ENCODE measurements at regions not wholly inside any gene's neighbourhood (a gene's known extent, or its start where the extent isn't known, plus 50 kb on each side); places are given as distances from the start of the nearest gene placed in this dataset.

DNA sequence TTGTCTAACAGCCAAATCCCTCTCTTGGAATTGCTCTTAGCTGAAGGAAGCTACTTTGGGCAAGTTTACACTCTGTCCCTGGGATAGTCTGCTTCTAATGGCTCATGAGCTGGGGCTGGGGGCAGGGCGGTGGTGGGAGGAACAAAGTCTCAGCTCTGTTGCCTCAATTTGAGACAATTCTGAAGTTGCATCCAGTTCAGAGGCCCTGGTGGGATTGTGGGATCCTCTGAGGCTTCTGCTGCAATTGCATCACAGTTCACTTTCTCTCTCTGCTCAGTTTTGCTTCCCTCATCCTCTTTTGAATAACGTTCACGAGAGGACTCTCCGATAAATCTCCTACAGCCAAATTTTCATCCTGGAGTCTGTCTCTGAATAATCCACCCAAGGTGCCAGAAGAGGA is 440.6 kb upstream of the SLC35B3 start:
- Histone ChIP-seq H3K27ac (ENCODE audit: low read length) (no peak overlapping the region), H3K9me3 (ENCODE audit: control insufficient read depth, insufficient read depth, low read depth, low read length) (no peaks in the 10 kb centered on the region), H3K4me1 (ENCODE audit: control insufficient read depth, insufficient read depth, low read length) (no peaks in the 10 kb centered on the region), H3K36me3 (ENCODE audit: control insufficient read depth, insufficient read depth, low read length) (no peaks in the 10 kb centered on the region), H3K4me3 (ENCODE audit: low read depth in 2 of 2, low read length in 2 of 2) (no peak overlapping the region), H3K27me3 (ENCODE audit: control insufficient read depth, insufficient read depth, low read length) (no peaks in the 10 kb centered on the region)
- intact Hi-C loops (cut with micrococcal nuclease; ENCODE audit: unreplicated experiment) (no loop called here), in situ Hi-C loops (cut with HindIII; ENCODE audit: low pct_unique_long_range_greater_than_20kb, low sequenced_read_pairs) (no loop called here)
- ChIA-PET CTCF (no interaction called here), POLR2A (no interaction called here)
- no peak for DNase-seq (ENCODE audit: low read depth, low spot score)
- no peak for ATAC-seq
- BruUV-seq (replicated peaks) = no TSS peak
- TF ChIP-seq REST (IDR thresholded peaks at IDR 0.05; ENCODE audit: insufficient read depth in 1 of 2, low read depth in 2 of 2, low read length in 1 of 2) (no peak), TCF7L2 (IDR thresholded peaks at IDR 0.05; ENCODE audit: low read depth, low read length) (no peak), POLR2AphosphoS5 (IDR thresholded peaks at IDR 0.05; ENCODE audit: low read depth, low read length) (no peak), SIN3A (IDR thresholded peaks at IDR 0.05; ENCODE audit: borderline replicate concordance, insufficient read depth, low read depth, low read length) (no peak)
- TF ChIP-seq, protein P1, sequence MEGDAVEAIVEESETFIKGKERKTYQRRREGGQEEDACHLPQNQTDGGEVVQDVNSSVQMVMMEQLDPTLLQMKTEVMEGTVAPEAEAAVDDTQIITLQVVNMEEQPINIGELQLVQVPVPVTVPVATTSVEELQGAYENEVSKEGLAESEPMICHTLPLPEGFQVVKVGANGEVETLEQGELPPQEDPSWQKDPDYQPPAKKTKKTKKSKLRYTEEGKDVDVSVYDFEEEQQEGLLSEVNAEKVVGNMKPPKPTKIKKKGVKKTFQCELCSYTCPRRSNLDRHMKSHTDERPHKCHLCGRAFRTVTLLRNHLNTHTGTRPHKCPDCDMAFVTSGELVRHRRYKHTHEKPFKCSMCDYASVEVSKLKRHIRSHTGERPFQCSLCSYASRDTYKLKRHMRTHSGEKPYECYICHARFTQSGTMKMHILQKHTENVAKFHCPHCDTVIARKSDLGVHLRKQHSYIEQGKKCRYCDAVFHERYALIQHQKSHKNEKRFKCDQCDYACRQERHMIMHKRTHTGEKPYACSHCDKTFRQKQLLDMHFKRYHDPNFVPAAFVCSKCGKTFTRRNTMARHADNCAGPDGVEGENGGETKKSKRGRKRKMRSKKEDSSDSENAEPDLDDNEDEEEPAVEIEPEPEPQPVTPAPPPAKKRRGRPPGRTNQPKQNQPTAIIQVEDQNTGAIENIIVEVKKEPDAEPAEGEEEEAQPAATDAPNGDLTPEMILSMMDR (IDR thresholded peaks at IDR 0.05) = no peak

DNA sequence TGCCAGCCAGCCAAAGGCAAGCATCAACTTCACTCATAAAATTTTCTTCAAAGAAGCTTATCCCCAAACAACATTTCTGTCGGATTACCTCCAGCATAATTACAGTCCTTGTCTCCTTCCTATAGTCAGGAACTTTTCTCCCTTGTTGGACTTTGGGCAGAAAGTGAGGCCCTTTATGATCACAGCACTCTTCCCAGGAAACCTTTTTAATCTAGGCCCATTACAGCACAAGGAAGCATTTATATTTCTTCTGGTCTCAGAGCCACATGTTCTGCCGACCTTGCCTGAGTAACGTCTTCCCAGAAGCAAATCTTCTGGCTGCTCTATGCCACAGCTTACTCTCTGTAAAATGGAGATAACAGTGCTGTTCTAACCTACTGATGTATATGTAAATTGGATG is 437.2 kb upstream of the SLC35B3 start:
- no peak overlapping the region for H3K4me3 ChIP-seq (ENCODE audit: low read depth in 2 of 2, low read length in 2 of 2)
- TF ChIP-seq POLR2AphosphoS5 (IDR thresholded peaks at IDR 0.05; ENCODE audit: low read depth, low read length) (no peak), REST (IDR thresholded peaks at IDR 0.05; ENCODE audit: insufficient read depth in 1 of 2, low read depth in 2 of 2, low read length in 1 of 2) (no peak), SIN3A (IDR thresholded peaks at IDR 0.05; ENCODE audit: borderline replicate concordance, insufficient read depth, low read depth, low read length) (no peak), TCF7L2 (IDR thresholded peaks at IDR 0.05; ENCODE audit: low read depth, low read length) (no peak)
- TF ChIP-seq, protein P1 (IDR thresholded peaks at IDR 0.05) = no peak
- CTCF ChIA-PET = no interaction called here
- ATAC-seq = no peak
- H3K27ac ChIP-seq (ENCODE audit: low read length) = no peak overlapping the region
- H3K4me1 ChIP-seq (ENCODE audit: control insufficient read depth, insufficient read depth, low read length) = no peaks in the 10 kb centered on the region
- no TSS peak for BruUV-seq (replicated peaks)
- DNase-seq (ENCODE audit: low read depth, low spot score) = no peak
- in situ Hi-C loops (cut with HindIII; ENCODE audit: low pct_unique_long_range_greater_than_20kb, low sequenced_read_pairs) (no loop called here), intact Hi-C loops (cut with micrococcal nuclease; ENCODE audit: unreplicated experiment) (no loop called here)
- no peaks in the 10 kb centered on the region for H3K9me3 ChIP-seq (ENCODE audit: control insufficient read depth, insufficient read depth, low read depth, low read length)
- POLR2A ChIA-PET = no interaction called here
- H3K36me3 ChIP-seq (ENCODE audit: control insufficient read depth, insufficient read depth, low read length) = no peaks in the 10 kb centered on the region
- H3K27me3 ChIP-seq (ENCODE audit: control insufficient read depth, insufficient read depth, low read length) = peaks cover 2% of the 10 kb centered on the region

Data from Panc1 (cell line).